ENCODE measurements at regions not wholly inside any gene's neighbourhood (a gene's known extent, or its start where the extent isn't known, plus 50 kb on each side); places are given as distances from the start of the nearest gene placed in this dataset.

GRCh38 chr3:8444883-8445282, 56.7 kb upstream of the LMCD1 start:
- TF ChIP-seq, protein P1, sequence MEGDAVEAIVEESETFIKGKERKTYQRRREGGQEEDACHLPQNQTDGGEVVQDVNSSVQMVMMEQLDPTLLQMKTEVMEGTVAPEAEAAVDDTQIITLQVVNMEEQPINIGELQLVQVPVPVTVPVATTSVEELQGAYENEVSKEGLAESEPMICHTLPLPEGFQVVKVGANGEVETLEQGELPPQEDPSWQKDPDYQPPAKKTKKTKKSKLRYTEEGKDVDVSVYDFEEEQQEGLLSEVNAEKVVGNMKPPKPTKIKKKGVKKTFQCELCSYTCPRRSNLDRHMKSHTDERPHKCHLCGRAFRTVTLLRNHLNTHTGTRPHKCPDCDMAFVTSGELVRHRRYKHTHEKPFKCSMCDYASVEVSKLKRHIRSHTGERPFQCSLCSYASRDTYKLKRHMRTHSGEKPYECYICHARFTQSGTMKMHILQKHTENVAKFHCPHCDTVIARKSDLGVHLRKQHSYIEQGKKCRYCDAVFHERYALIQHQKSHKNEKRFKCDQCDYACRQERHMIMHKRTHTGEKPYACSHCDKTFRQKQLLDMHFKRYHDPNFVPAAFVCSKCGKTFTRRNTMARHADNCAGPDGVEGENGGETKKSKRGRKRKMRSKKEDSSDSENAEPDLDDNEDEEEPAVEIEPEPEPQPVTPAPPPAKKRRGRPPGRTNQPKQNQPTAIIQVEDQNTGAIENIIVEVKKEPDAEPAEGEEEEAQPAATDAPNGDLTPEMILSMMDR (conservative IDR thresholded peaks at IDR 0.05; ENCODE audit: low read depth, low read length), result no peak
- no peak for TF ChIP-seq EZH2 (IDR thresholded peaks at IDR 0.05; ENCODE audit: borderline replicate concordance, low read depth, low read length, poor library complexity, severe bottlenecking)

All from A673 (cell line).